PC-3 (cell line): ENCODE measurements at regions not wholly inside any gene's neighbourhood (a gene's known extent, or its start where the extent isn't known, plus 50 kb on each side); places are given as distances from the start of the nearest gene placed in this dataset.
"Not testable (repeated sequence)": the region's sequence is repeated elsewhere in the genome, so short reads cannot be mapped to it uniquely, and the experiment has no call there.

Source experiments
- ATAC-seq: fragments of 200-7000 bp; cut with Tn5 transposase; 2 replicates; pipeline ENCODE4 v1.9.1; 2020; ENCODE audit warnings: mild to moderate bottlenecking, moderate library complexity
- BruUV-seq: library from RNA; stranded (reverse); fragments of 400-500 nt; replicated peaks from 2 replicates; lab custom pipeline; 2021; lab: Mats Ljungman, UMichigan
- CTCF ChIA-PET: fragments of 300-600 bp; sonication (Branson Sonifier 250); formaldehyde crosslinking; loops from one replicate; lab custom pipeline; 2022; ENCODE audit warnings: antibody characterized with exemption; lab: Charles Lee
- POLR2A ChIA-PET: fragments of 300-600 bp; sonication (Branson Sonifier 250); formaldehyde crosslinking; loops from one replicate; lab custom pipeline; 2022; ENCODE audit warnings: antibody characterized with exemption; ENCODE audit not compliant: unreplicated experiment; lab: Charles Lee
- DNase-seq: peaks from one replicate; pipeline ENCODE4 v3.0.0-alpha.2; 2015
- H2AFZ ChIP-seq: fragments of 300-600 bp; sonication (generic); 2 replicates; pipeline ENCODE4 v1.6.0; 2016; ENCODE audit warnings: antibody characterized with exemption, low read length
- H3F3A ChIP-seq: fragments of 300-600 bp; sonication (generic); one replicate; pipeline ENCODE4 v1.6.0; 2017; ENCODE audit warnings: antibody characterized with exemption, low read length, control low read depth, mild to moderate bottlenecking; ENCODE audit not compliant: unreplicated experiment
- H3K27ac ChIP-seq: fragments of 300-600 bp; sonication (generic); 2 replicates; pipeline ENCODE4 v1.5.1; 2016; ENCODE audit warnings: mild to moderate bottlenecking, low read length
- H3K27me3 ChIP-seq: fragments of 300-600 bp; sonication (generic); 2 replicates; pipeline ENCODE4 v1.6.1; 2016; ENCODE audit warnings: low read length, mixed read lengths
- H3K36me3 ChIP-seq: fragments of 300-600 bp; sonication (generic); 2 replicates; pipeline ENCODE4 v1.6.1; 2016; ENCODE audit warnings: low read depth, mixed run types, low read length, mixed read lengths
- H3K4me1 ChIP-seq: fragments of 300-600 bp; sonication (generic); 2 replicates; pipeline ENCODE4 v1.5.1; 2016; ENCODE audit warnings: low read length; ENCODE audit not compliant: insufficient read depth
- H3K4me2 ChIP-seq: fragments of 300-600 bp; sonication (generic); 2 replicates; pipeline ENCODE4 v1.6.0; 2016; ENCODE audit warnings: low read length
- H3K4me3 ChIP-seq: fragments of 300-600 bp; sonication (generic); 2 replicates; pipeline ENCODE4 v1.5.1; 2016; ENCODE audit warnings: mild to moderate bottlenecking, low read length, mixed read lengths
- H3K79me2 ChIP-seq: fragments of 300-600 bp; sonication (generic); 2 replicates; pipeline ENCODE4 v1.6.1; 2017; ENCODE audit warnings: low read length, mixed read lengths
- H3K9ac ChIP-seq: fragments of 300-600 bp; sonication (generic); 2 replicates; pipeline ENCODE4 v1.6.0; 2016; ENCODE audit warnings: mild to moderate bottlenecking, low read length
- H3K9me2 ChIP-seq: fragments of 300-600 bp; sonication (generic); replicated peaks from 2 replicates; pipeline ENCODE4 v1.6.1; 2016; ENCODE audit warnings: mixed run types, low read length, mixed read lengths
- H3K9me3 ChIP-seq: fragments of 300-600 bp; sonication (generic); 2 replicates; pipeline ENCODE4 v1.6.1; 2016; ENCODE audit warnings: low read length, mixed read lengths
- H4K20me1 ChIP-seq: fragments of 300-600 bp; sonication (generic); 2 replicates; pipeline ENCODE4 v1.6.1; 2016; ENCODE audit warnings: low read length, mixed read lengths
- CTCF ChIP-seq: fragments of 300-600 bp; sonication (generic); conservative IDR thresholded peaks from 2 replicates; pipeline ENCODE4 v1.5.1; 2017; ENCODE audit warnings: antibody characterized with exemption, low read depth, mild to moderate bottlenecking, low read length
- EZH2 ChIP-seq: fragments of 300-600 bp; sonication (generic); IDR thresholded peaks from one replicate; pipeline ENCODE4 v1.6.1; 2017; ENCODE audit warnings: antibody characterized with exemption, mild to moderate bottlenecking, low read length; ENCODE audit not compliant: unreplicated experiment
- EZH2phosphoT487 ChIP-seq: fragments of 300-600 bp; sonication (generic); IDR thresholded peaks from 2 replicates; pipeline ENCODE4 v1.6.1; 2018; ENCODE audit warnings: mild to moderate bottlenecking, antibody characterized with exemption, low read length, borderline replicate concordance
- intact Hi-C: fragments of 100-400 bp; cut with micrococcal nuclease; formaldehyde crosslinking; loops from 2 replicates; pipeline ENCODE4 v1.9.0; 2023

GRCh38 chr18:79604913-79605880 is 74.4 kb upstream of the CTDP1 start:
- no TSS peak for BruUV-seq
- H3K79me2 ChIP-seq = no peaks in the 10 kb centered on the region
- H3K9me2 ChIP-seq = no peaks in the 10 kb centered on the region
- DNase-seq (no peak), ATAC-seq (no peak)
- H3K27ac ChIP-seq = no peak overlapping the region
- no peak overlapping the region for H3K4me2 ChIP-seq
- POLR2A ChIA-PET = no interaction called here
- 0 out of 2 replicates have a peak, but pooled peaks cover 6% of the 10 kb centered on the region for H3K27me3 ChIP-seq
- no peak overlapping the region for H2AFZ ChIP-seq
- H3F3A ChIP-seq = no peaks in the 10 kb centered on the region
- H3K4me1 ChIP-seq = no peaks in the 10 kb centered on the region
- no peaks in the 10 kb centered on the region for H3K9me3 ChIP-seq
- H3K9ac ChIP-seq = no peak overlapping the region
- CTCF ChIA-PET = no interaction called here
- H4K20me1 ChIP-seq = no peaks in the 10 kb centered on the region
- H3K36me3 ChIP-seq = no peaks in the 10 kb centered on the region
- intact Hi-C loops = no loop called here
- TF ChIP-seq EZH2 = no peak
- TF ChIP-seq CTCF = no peak
- TF ChIP-seq EZH2phosphoT487 = no peak
- no peak overlapping the region for H3K4me3 ChIP-seq

- CTCF ChIA-PET, H3K9ac ChIP-seq, H4K20me1 ChIP-seq, H3K79me2 ChIP-seq, H3K9me2 ChIP-seq, H3K4me1 ChIP-seq, BruUV-seq, H3K27ac ChIP-seq, ATAC-seq, H2AFZ ChIP-seq, H3K27me3 ChIP-seq, intact Hi-C loops, H3K4me2 ChIP-seq, H3F3A ChIP-seq, DNase-seq, H3K4me3 ChIP-seq, POLR2A ChIA-PET, H3K9me3 ChIP-seq, H3K36me3 ChIP-seq: not testable (repeated sequence)
Measured at GRCh38 chr18:79606071-79606470, 73.5 kb upstream of the CTDP1 start.

GRCh38 chr18:79606621-79607331 is 72.8 kb upstream of the CTDP1 start:
- ChIA-PET POLR2A (no interaction called here), CTCF (no interaction called here)
- Histone ChIP-seq H3F3A (no peaks in the 10 kb centered on the region), H3K4me1 (peaks cover 7% of the 10 kb centered on the region; the same call in 1 of the 2 replicates), H3K9me3 (no peaks in the 10 kb centered on the region), H3K36me3 (no peaks in the 10 kb centered on the region), H3K27ac (no peak overlapping the region), H4K20me1 (no peaks in the 10 kb centered on the region), H3K9me2 (no peaks in the 10 kb centered on the region), H3K4me3 (no peak overlapping the region), H3K4me2 (no peak overlapping the region), H3K79me2 (no peaks in the 10 kb centered on the region), H2AFZ (no peak overlapping the region), H3K27me3 (0 out of 2 replicates have a peak, but pooled peaks cover 6% of the 10 kb centered on the region), H3K9ac (no peak overlapping the region)
- ATAC-seq (no peak), DNase-seq (no peak)
- no TSS peak for BruUV-seq
- no peak for TF ChIP-seq EZH2
- TF ChIP-seq EZH2phosphoT487 = no peak
- TF ChIP-seq CTCF = no peak
- intact Hi-C loops = no loop called here
